Esophagus mucosa (tissue), 1 donor: ENCODE measurements at regions not wholly inside any gene's neighbourhood (a gene's known extent, or its start where the extent isn't known, plus 50 kb on each side); places are given as distances from the start of the nearest gene placed in this dataset.
"Not testable (repeated sequence)": the region's sequence is repeated elsewhere in the genome, so short reads cannot be mapped to it uniquely, and the experiment has no call there.

Source experiments
- ATAC-seq: fragments of 200-7000 bp; cut with Tn5 transposase; one replicate; pipeline ENCODE4 v1.9.1; 2020
- donor health status: DM: yes; HTN: yes; CAD: no.

DNA sequence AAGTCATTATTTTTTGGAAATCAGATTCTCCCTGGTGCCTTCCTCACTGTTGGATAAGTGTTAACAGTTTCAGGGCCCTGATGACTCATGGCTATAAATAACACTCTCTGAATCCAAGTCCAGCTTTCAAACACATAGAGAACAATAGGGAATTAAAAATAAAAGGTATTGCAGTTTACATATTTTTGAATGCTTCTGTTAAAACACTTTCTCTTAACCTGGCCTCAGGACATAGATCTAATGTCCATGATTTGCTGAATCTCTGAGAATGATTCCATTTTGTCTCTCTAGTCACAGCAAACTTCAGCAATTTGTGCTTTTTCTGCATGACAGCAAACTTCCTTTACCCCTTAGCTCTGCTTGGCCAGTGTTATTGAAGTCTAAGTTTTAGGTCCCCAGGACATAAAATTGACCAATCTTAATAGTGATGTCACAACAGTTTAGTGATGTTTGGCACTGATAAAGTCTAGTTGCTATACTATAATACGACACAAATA lies 1192.4 kb upstream of the CITED2 start:
- ATAC-seq: no peak

DNA sequence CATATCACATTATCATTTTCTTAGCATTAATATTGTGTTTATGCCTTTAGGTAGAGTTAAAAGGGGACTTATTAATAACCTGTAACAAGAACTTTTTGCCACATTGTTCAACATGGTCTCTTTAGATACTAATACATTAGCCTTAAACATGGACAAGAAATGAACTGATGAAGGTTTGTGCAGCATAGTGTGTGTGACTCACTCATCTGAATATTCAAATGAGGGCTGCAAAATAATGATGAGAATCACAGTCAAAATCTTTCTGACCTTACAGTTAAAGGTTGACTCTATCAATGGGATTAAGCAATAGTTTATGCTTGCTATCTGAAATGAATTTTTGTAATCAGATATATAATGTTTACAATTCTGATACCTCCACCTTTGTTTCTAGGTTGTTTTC lies 1189.3 kb upstream of the CITED2 start:
- ATAC-seq: no peak

DNA sequence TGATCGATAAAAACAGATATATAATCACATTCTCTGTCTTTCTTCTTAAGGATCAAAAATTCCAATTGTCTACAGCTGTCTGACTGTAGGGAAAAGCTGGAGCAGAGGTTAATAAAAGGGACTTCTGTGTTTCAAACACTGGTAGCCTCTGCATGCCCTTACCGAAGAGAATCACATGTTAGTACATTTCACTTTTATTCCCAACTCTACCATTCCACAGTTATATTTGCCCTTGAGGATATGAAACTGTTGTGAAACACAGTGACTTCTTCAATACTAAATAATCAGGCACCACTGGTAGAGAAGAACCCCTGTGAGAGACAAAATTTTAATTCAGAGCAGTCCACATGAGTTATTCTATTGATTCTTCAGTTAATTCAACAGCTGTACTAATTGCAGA lies 1187.3 kb upstream of the CITED2 start:
- no peak for ATAC-seq

DNA sequence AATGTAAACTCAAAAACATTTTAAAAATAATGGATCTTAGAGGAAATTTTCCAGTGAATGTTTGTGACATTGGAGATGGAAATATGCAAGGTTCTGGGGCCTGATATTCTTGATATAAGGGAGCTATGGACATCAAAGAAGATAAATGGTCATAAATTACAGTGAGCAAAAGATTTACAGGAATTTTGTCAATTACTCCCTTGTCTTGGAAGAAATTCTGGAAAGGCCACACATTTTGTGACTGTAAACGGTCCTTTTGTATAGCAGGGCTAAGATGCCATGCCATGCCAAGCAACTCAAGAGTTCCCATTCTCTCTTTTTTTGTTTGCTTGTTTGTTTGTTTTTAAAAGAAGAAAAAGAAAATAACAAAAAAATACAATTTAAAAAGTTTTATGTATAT lies 1186.2 kb upstream of the CITED2 start:
- no peak for ATAC-seq

DNA sequence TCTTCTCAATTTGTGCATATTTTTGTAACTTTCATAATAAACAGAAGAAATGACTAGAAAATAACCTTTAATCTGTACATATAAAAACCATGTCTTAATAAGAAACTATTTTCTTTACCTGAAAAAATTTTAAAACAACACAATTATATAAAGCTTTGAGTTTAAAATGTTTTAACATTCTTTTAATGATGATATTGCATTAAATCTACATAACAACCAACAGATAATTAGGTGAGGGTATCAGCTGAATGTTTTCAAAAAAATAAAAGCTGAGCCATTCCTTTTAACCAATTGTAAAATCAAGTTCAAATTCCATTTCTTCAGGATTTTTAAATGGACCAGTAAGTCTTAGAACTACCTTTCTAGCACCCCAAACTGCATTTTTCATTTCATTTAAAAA lies 1185.0 kb upstream of the CITED2 start:
- no peak for ATAC-seq

DNA sequence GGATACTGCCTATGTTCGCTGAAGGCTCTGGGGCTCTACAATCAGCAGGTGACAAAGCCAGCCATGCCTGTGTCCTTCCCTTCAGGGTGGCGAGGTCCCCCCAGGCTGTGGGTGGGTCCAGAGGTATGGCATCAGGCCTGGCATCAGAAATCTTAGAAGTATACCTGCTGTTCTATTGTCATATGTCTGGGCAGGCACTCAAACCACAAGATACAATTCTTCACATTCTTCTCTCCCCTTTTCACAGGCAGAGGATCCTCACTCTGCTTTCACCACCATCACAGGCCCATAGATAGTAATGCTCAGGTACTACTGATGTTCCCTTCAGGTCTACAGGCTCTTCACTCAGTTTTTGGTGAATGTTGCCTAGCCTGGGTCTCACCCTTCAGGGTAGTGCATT lies 1180.0 kb upstream of the CITED2 start:
- no peak for ATAC-seq

- no peak for ATAC-seq
Measured at GRCh38 chr6:140548366-140548765, 1173.9 kb upstream of the CITED2 start.

- ATAC-seq: no peak
Measured at GRCh38 chr6:140546640-140547039, 1172.2 kb upstream of the CITED2 start.

DNA sequence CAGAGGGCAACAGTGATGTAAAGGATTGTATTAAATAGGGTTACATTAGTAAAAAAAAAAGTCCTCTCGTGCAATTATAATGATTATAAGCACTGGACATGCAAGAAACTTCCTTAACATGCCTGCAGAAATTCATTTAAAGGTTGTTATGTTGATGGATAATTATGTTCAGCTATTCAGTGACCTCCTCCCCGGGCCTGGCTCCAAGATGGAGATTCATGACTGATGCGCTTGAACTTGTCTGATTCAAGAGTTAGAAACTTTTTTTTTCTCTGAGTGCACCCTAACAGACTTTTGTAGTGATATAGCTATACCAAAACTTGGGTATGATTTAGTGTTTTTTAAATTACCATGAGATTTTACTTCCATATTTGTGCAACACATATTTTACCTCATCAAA lies 1170.0 kb upstream of the CITED2 start:
- no peak for ATAC-seq

- no peak for ATAC-seq
Measured at GRCh38 chr6:140542863-140543262, 1168.4 kb upstream of the CITED2 start.

- ATAC-seq: no peak
Measured at GRCh38 chr6:140541288-140541687, 1166.8 kb upstream of the CITED2 start.

DNA sequence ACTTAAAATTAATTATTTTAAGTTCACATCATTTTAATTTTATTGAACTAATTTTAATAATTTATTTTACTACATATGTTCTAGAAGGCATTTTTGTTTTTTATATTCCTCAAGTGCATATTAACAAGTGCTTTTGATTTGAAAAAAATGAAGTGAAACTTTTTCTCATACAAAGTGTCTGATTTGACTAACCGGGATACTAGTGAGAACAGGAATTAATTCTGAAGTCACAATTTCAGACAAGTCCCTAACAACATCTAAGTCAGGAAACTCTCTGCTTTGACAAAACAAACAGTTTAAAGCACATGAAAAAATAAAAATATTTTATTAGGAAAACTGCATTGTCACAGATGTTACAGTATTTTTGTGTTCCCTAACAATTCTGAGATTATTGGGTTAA lies 1166.3 kb upstream of the CITED2 start:
- ATAC-seq: no peak

GRCh38 chr6:140538926-140539325 lies 1164.5 kb upstream of the CITED2 start:
- no peak for ATAC-seq

- no peak for ATAC-seq
Measured at GRCh38 chr6:140537834-140538705, 1163.6 kb upstream of the CITED2 start.

GRCh38 chr6:140537211-140537610 lies 1162.8 kb upstream of the CITED2 start:
- ATAC-seq: no peak

DNA sequence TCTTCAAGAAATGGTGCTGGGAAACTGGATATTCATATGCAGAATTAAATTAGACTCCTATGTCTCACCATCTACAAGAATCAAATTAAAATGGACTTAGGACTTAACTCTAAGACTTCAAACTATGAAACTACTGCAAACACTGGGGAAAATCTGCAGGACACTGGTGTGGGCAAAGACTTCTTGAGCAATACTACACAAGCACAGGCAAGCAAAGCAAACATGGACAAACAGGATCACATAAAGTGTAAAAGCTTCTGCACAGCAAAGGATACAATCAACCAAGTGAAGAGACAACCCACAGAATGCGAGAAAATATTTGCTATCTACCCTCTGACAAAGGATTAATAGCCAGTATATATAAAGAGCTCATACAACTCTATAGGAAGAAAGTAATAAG lies 1161.1 kb upstream of the CITED2 start:
- ATAC-seq: no peak

GRCh38 chr6:140533526-140533925 lies 1159.1 kb upstream of the CITED2 start:
- no peak for ATAC-seq

DNA sequence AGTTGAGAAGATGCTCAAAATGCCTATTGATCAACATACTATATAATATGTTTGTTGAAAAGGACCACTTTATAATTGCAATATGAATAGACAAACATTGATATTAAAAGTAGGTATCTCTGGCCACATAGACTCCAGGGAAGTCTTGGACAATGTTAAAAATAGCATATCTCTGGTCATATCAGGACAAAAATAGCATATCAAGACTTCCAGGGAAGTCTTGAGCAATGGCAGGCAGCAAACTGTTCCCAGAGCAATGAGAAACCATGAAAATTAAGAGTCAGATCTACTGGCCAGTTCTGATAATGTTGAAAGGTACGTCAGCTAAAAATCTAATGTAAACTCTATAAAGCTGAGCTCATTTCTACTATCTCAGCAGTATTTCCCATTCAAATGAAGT lies 1130.3 kb upstream of the CITED2 start:
- ATAC-seq: no peak

- ATAC-seq: no peak
Measured at GRCh38 chr6:140500849-140501248, 1126.4 kb upstream of the CITED2 start.

DNA sequence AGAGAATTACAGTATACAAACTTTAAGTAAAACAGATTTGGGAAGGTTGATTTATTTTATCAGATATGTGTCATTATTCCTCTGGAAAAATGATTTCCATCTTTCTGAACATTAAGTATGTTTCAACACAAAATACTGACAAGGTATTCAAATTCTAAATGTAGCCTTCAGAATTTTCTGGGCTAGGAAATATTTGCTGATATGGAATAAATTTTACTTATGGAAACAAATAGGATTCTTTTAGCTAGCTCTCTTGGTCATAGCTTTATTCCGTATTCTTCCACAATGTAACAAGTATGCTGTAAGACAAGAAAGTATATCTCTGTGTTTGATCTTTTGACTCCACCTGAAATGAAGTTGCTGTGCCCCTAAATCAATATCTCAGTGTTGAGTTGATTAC lies 1125.2 kb upstream of the CITED2 start:
- no peak for ATAC-seq

- no peak for ATAC-seq
Measured at GRCh38 chr6:140494321-140495108, 1120.1 kb upstream of the CITED2 start.

GRCh38 chr6:140493470-140493869 lies 1119.0 kb upstream of the CITED2 start:
- ATAC-seq: not testable (repeated sequence)

- no peak for ATAC-seq
Measured at GRCh38 chr6:140490081-140490480, 1115.6 kb upstream of the CITED2 start.

GRCh38 chr6:140487586-140487985 lies 1113.1 kb upstream of the CITED2 start:
- ATAC-seq: no peak
